CD4-positive, alpha-beta T cell (primary cell): ENCODE measurements at regions not wholly inside any gene's neighbourhood (a gene's known extent, or its start where the extent isn't known, plus 50 kb on each side); places are given as distances from the start of the nearest gene placed in this dataset.

ENCODE experiments used
- ATAC-seq: fragments of 200-7000 bp; cut with Tn5 transposase; one replicate; pipeline ENCODE4 v1.10.0; 2022; ENCODE audit warnings: mild to moderate bottlenecking; ENCODE audit not compliant: poor library complexity
- CTCF ChIA-PET: fragments of 350-600 bp; sonication (Branson Sonifier 250); formaldehyde crosslinking; loops from one replicate; lab custom pipeline; 2021; ENCODE audit warnings: antibody characterized with exemption, inconsistent platforms; lab: Charles Lee
- POLR2A ChIA-PET: fragments of 350-600 bp; sonication (Branson Sonifier 250); formaldehyde crosslinking; loops from one replicate; lab custom pipeline; 2021; ENCODE audit warnings: antibody characterized with exemption, inconsistent platforms; lab: Charles Lee
- DNase-seq, 14 experiments: peaks; one replicate each; pipeline ENCODE4 v3.0.0-alpha.2; 2013 to 2020; ENCODE audit warnings: mixed read lengths in 2 of 14
- H3K27ac ChIP-seq, 2 donors: one replicate each; pipeline versions ENCODE4 v1.5.1 to v1.7.0; 2013; ENCODE audit warnings: low read length in 2 of 2, low read depth in 1 of 2, mild to moderate bottlenecking in 1 of 2
- H3K27me3 ChIP-seq, 2 experiments: 1 replicate in 1 of 2; 2 replicates in 1 of 2; pipeline versions ENCODE4 v1.6.1 to v1.7.0; 2013; ENCODE audit warnings: low read length in 2 of 2, control low read depth in 1 of 2, mild to moderate bottlenecking in 1 of 2, moderate library complexity in 1 of 2; ENCODE audit not compliant: insufficient read depth in 2 of 2, control insufficient read depth in 1 of 2
- H3K36me3 ChIP-seq: one replicate; pipeline ENCODE4 v1.6.1; 2013; ENCODE audit warnings: low read length, control low read depth; ENCODE audit not compliant: insufficient read depth
- H3K4me1 ChIP-seq: one replicate; pipeline ENCODE4 v1.6.1; 2013; ENCODE audit warnings: low read length, control low read depth; ENCODE audit not compliant: insufficient read depth
- H3K4me3 ChIP-seq: one replicate; pipeline ENCODE4 v1.5.1; 2013; ENCODE audit warnings: mild to moderate bottlenecking, low read length, moderate library complexity
- H3K9me3 ChIP-seq, 2 experiments: 1 replicate in 1 of 2; 2 replicates in 1 of 2; pipeline versions ENCODE4 v1.6.1 to v1.7.0; 2013; ENCODE audit warnings: low read length in 2 of 2, mild to moderate bottlenecking in 2 of 2, control low read depth in 1 of 2, moderate library complexity in 1 of 2; ENCODE audit not compliant: control insufficient read depth in 1 of 2, insufficient read depth in 1 of 2
- H3K27ac Mint-ChIP-seq: one replicate; pipeline ENCODE4 v1.8.0; 2020; ENCODE audit warnings: mixed read lengths
- H3K27me3 Mint-ChIP-seq: one replicate; pipeline ENCODE4 v1.8.0; 2021; ENCODE audit warnings: mixed read lengths
- H3K36me3 Mint-ChIP-seq: one replicate; pipeline ENCODE4 v1.8.0; 2021; ENCODE audit warnings: low read depth, mixed read lengths
- H3K4me1 Mint-ChIP-seq: one replicate; pipeline ENCODE4 v1.8.0; 2021; ENCODE audit warnings: low read depth, mixed read lengths
- H3K4me3 Mint-ChIP-seq: one replicate; pipeline ENCODE4 v1.8.0; 2020; ENCODE audit warnings: mild to moderate bottlenecking, mixed read lengths
- H3K9me3 Mint-ChIP-seq: one replicate; pipeline ENCODE4 v1.8.0; 2020; ENCODE audit warnings: mixed read lengths
- CTCF ChIP-seq: fragments of 200-600 bp; IDR thresholded peaks from one replicate; pipeline ENCODE4 v1.8.0; 2022; ENCODE audit warnings: antibody characterized with exemption, mild to moderate bottlenecking
- intact Hi-C, 2 experiments: fragments of 100-400 bp; cut with DNase I in 1 of 2; cut with micrococcal nuclease in 1 of 2; formaldehyde crosslinking; loops; one replicate each; pipeline versions ENCODE4 v1.15.1 to v1.9.0; 2023 to 2025; cut with DNase I, micrococcal nuclease

- POLR2A ChIA-PET, result no interaction called here
- H3K4me1 ChIP-seq, result no peaks in the 10 kb centered on the region
- H3K27me3 ChIP-seq, result no peaks in the 10 kb centered on the region
- Mint-ChIP-seq H3K4me3 (no peak overlapping the region), H3K36me3 (no peaks in the 10 kb centered on the region), H3K4me1 (no peaks in the 10 kb centered on the region), H3K9me3 (peaks cover 2% of the 10 kb centered on the region), H3K27me3 (no peaks in the 10 kb centered on the region), H3K27ac (no peak overlapping the region)
- DNase-seq (no peak), ATAC-seq (no peak)
- no peaks in the 10 kb centered on the region for H3K36me3 ChIP-seq
- no peak for TF ChIP-seq CTCF
- CTCF ChIA-PET, result no interaction called here
- no peaks in the 10 kb centered on the region for H3K9me3 ChIP-seq
- no peak overlapping the region for H3K4me3 ChIP-seq
- intact Hi-C loops, result no loop called here
- H3K27ac ChIP-seq, result no peak overlapping the region
Measured at GRCh38 chr13:77417897-77418296, 91.0 kb upstream of the MYCBP2 start.

GRCh38 chr13:77416666-77417212, 89.8 kb upstream of the MYCBP2 start:
- no peaks in the 10 kb centered on the region for H3K4me1 Mint-ChIP-seq
- H3K4me3 Mint-ChIP-seq, result no peak overlapping the region
- Histone ChIP-seq H3K36me3 (no peaks in the 10 kb centered on the region), H3K27ac (no peak overlapping the region), H3K4me3 (no peak overlapping the region), H3K4me1 (no peaks in the 10 kb centered on the region), H3K27me3 (no peaks in the 10 kb centered on the region), H3K9me3 (no peaks in the 10 kb centered on the region)
- TF ChIP-seq CTCF, result no peak
- no peaks in the 10 kb centered on the region for H3K36me3 Mint-ChIP-seq
- H3K9me3 Mint-ChIP-seq, result peaks cover 2% of the 10 kb centered on the region
- DNase-seq (no peak), ATAC-seq (no peak)
- ChIA-PET CTCF (no interaction called here), POLR2A (no interaction called here)
- intact Hi-C loops, result no loop called here
- H3K27ac Mint-ChIP-seq, result no peak overlapping the region
- no peaks in the 10 kb centered on the region for H3K27me3 Mint-ChIP-seq

GRCh38 chr13:77415253-77416071, 88.6 kb upstream of the MYCBP2 start:
- H3K36me3 ChIP-seq, result no peaks in the 10 kb centered on the region
- ATAC-seq (no peak), DNase-seq (no peak)
- no peak overlapping the region for H3K4me3 ChIP-seq
- no peak for TF ChIP-seq CTCF
- no peak overlapping the region for H3K27ac ChIP-seq
- no peaks in the 10 kb centered on the region for H3K9me3 ChIP-seq
- H3K27ac Mint-ChIP-seq, result no peak overlapping the region
- ChIA-PET CTCF (no interaction called here), POLR2A (interaction anchor here (1.0 kb wide), 1 partner anchor 36 kb away, joined by 3 read pairs; no protein-coding TSS in a partner anchor)
- H3K9me3 Mint-ChIP-seq, result peaks cover 2% of the 10 kb centered on the region
- no peaks in the 10 kb centered on the region for H3K27me3 ChIP-seq
- H3K36me3 Mint-ChIP-seq, result no peaks in the 10 kb centered on the region
- no peaks in the 10 kb centered on the region for H3K27me3 Mint-ChIP-seq
- H3K4me3 Mint-ChIP-seq, result no peak overlapping the region
- no peaks in the 10 kb centered on the region for H3K4me1 ChIP-seq
- intact Hi-C loops, result no loop called here
- H3K4me1 Mint-ChIP-seq, result no peaks in the 10 kb centered on the region
